NT2/D1 (cell line): ENCODE measurements at regions not wholly inside any gene's neighbourhood (a gene's known extent, or its start where the extent isn't known, plus 50 kb on each side); places are given as distances from the start of the nearest gene placed in this dataset.

Experiments
- SUZ12 ChIP-seq: IDR thresholded peaks from 2 replicates; pipeline ENCODE4 v1.6.1; 2011; ENCODE audit not compliant: insufficient read length, insufficient read depth; ENCODE audit errors: extremely low read depth
- ZNF274 ChIP-seq: IDR thresholded peaks from 2 replicates; pipeline ENCODE4 v1.6.1; 2011; ENCODE audit warnings: mild to moderate bottlenecking, low read depth, low read length

GRCh38 chr3:117706037-117706436 is 996.5 kb downstream of the TUSC7 start:
- TF ChIP-seq SUZ12 = no peak
- TF ChIP-seq ZNF274 = no peak
